RWPE2 (cell line): ENCODE measurements at regions not wholly inside any gene's neighbourhood (a gene's known extent, or its start where the extent isn't known, plus 50 kb on each side); places are given as distances from the start of the nearest gene placed in this dataset.

Experiments used
- ATAC-seq: fragments of 200-7000 bp; cut with Tn5 transposase; 3 replicates; pipeline ENCODE4 v1.9.1; 2021; ENCODE audit warnings: low read depth
- DNase-seq: peaks from one replicate; pipeline ENCODE4 v3.0.0-alpha.2; 2020; ENCODE audit warnings: low spot score
- H3K27ac ChIP-seq: fragments of 450-650 bp; 2 replicates; pipeline ENCODE4 v1.5.1; 2017; ENCODE audit warnings: mild to moderate bottlenecking; ENCODE audit not compliant: poor library complexity, severe bottlenecking
- H3K27me3 ChIP-seq: fragments of 250-450 bp; sonication (Bioruptor Pico); 2 replicates; pipeline ENCODE4 v1.5.1; 2021; ENCODE audit warnings: mild to moderate bottlenecking, moderate library complexity; ENCODE audit not compliant: insufficient read depth, poor library complexity, severe bottlenecking
- H3K36me3 ChIP-seq: fragments of 250-450 bp; sonication (Bioruptor Pico); 2 replicates; pipeline ENCODE4 v1.5.1; 2020; ENCODE audit warnings: low read depth, mild to moderate bottlenecking, moderate library complexity
- H3K4me1 ChIP-seq: fragments of 250-450 bp; sonication (Bioruptor Pico); 2 replicates; pipeline ENCODE4 v1.5.1; 2021; ENCODE audit warnings: mild to moderate bottlenecking, moderate library complexity; ENCODE audit not compliant: insufficient read depth, poor library complexity, severe bottlenecking
- H3K4me3 ChIP-seq: fragments of 250-450 bp; sonication (Bioruptor Pico); 2 replicates; pipeline ENCODE4 v1.5.1; 2021; ENCODE audit warnings: mild to moderate bottlenecking, moderate library complexity; ENCODE audit not compliant: severe bottlenecking
- H3K9me3 ChIP-seq: fragments of 250-450 bp; sonication (Bioruptor Pico); 2 replicates; pipeline ENCODE4 v1.5.1; 2021; ENCODE audit warnings: mild to moderate bottlenecking, moderate library complexity; ENCODE audit not compliant: severe bottlenecking
- TF ChIP-seq, protein P1 (sequence below): fragments of 450-650 bp; IDR thresholded peaks from one replicate; pipeline ENCODE4 v1.5.1; 2017; ENCODE audit warnings: mild to moderate bottlenecking, moderate library complexity; ENCODE audit not compliant: poor library complexity, severe bottlenecking

- TF ChIP-seq, protein P1, sequence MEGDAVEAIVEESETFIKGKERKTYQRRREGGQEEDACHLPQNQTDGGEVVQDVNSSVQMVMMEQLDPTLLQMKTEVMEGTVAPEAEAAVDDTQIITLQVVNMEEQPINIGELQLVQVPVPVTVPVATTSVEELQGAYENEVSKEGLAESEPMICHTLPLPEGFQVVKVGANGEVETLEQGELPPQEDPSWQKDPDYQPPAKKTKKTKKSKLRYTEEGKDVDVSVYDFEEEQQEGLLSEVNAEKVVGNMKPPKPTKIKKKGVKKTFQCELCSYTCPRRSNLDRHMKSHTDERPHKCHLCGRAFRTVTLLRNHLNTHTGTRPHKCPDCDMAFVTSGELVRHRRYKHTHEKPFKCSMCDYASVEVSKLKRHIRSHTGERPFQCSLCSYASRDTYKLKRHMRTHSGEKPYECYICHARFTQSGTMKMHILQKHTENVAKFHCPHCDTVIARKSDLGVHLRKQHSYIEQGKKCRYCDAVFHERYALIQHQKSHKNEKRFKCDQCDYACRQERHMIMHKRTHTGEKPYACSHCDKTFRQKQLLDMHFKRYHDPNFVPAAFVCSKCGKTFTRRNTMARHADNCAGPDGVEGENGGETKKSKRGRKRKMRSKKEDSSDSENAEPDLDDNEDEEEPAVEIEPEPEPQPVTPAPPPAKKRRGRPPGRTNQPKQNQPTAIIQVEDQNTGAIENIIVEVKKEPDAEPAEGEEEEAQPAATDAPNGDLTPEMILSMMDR = no peak
- Histone ChIP-seq H3K27me3 (no peaks in the 10 kb centered on the region), H3K4me1 (no peaks in the 10 kb centered on the region), H3K4me3 (no peak overlapping the region), H3K36me3 (no peaks in the 10 kb centered on the region), H3K9me3 (no peaks in the 10 kb centered on the region), H3K27ac (no peak overlapping the region)
- ATAC-seq (no peak), DNase-seq (no peak)
Measured at GRCh38 chr12:114955414-114956014, 271.5 kb upstream of the TBX3 start.

DNA sequence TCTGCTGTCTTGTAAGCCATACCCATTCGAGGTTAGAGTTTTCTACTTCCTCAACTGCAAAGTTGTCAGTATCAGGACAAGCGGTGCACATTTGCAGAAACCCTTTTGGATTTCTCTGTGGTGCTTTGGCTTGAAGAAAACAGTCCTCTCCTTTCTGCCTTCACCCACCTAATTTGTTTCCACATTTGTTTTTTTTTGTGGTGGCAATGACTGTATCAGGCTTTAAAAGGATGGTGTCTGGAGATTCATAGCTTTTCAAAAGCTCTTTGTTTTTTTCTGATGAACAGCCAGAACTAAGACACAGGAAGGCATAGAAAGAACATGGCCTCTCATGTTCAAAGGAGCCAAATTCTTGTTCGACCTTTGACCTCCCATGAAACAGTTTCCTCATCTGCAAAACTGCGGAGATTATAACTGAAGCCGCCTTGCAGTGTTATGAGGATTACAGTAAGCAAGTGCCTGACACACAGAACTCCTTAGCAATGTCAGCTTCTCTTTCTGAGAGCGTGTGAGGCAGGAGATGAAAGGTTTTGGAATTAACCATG lies 270.6 kb upstream of the TBX3 start:
- Histone ChIP-seq H3K36me3 (no peaks in the 10 kb centered on the region), H3K27ac (no peak overlapping the region), H3K4me1 (no peaks in the 10 kb centered on the region), H3K4me3 (no peak overlapping the region), H3K27me3 (no peaks in the 10 kb centered on the region), H3K9me3 (no peaks in the 10 kb centered on the region)
- no peak for DNase-seq
- no peak for ATAC-seq
- TF ChIP-seq, protein P1 = no peak

- no peak for ATAC-seq
- DNase-seq = no peak
Measured at GRCh38 chr12:114952573-114953271, 268.7 kb upstream of the TBX3 start.

DNA sequence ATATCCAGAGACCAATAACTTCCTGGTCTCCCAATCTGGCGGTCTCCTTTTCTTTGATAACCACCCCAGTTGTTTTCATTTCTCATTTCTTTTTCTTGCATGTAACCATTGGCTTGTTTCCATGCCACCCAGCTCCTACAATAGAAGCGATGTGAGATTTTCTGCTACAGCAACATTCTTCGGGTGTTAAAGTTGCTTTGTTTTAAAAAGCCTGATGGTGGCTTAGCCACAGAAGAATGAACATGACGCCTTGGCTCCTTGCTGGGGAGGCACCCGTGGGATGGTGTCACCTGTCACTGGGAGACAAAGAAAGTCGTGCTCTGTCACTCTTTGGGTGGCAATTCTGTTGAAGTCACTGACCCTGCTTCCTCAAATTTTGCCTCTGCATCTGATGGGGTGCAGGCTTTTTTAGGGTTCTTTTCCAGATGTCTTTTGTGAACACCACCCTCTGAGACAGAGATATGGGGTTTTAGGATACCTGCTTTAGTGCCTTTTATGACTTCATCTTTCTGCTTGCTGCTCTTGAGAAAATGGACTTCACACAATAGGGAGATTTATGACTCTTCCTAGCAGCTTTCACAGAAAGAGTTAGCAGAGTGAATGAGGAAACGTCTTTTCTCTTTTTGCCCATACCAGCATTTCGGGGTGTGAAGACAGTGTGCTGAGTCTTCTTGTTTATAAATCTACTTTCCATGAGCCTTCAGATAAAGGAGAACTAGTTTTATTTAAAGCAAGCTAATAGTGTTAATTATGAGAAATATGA lies 265.3 kb upstream of the TBX3 start:
- ATAC-seq (no peak), DNase-seq (no peak)
- no peaks in the 10 kb centered on the region for H3K9me3 ChIP-seq
- H3K27me3 ChIP-seq = no peaks in the 10 kb centered on the region
- H3K36me3 ChIP-seq = no peaks in the 10 kb centered on the region
- TF ChIP-seq, protein P1 = no peak
- no peak overlapping the region for H3K27ac ChIP-seq
- H3K4me1 ChIP-seq = no peaks in the 10 kb centered on the region
- no peak overlapping the region for H3K4me3 ChIP-seq

More at GRCh38 chr12:114952573-114953271, 268.7 kb upstream of the TBX3 start:
- Histone ChIP-seq H3K4me1 (no peaks in the 10 kb centered on the region), H3K27me3 (no peaks in the 10 kb centered on the region), H3K4me3 (no peak overlapping the region), H3K9me3 (no peaks in the 10 kb centered on the region), H3K36me3 (no peaks in the 10 kb centered on the region), H3K27ac (no peak overlapping the region)
- TF ChIP-seq, protein P1 = no peak
